Coronary artery (tissue), 2 donors: ENCODE measurements at regions not wholly inside any gene's neighbourhood (a gene's known extent, or its start where the extent isn't known, plus 50 kb on each side); places are given as distances from the start of the nearest gene placed in this dataset.
"Not testable (repeated sequence)": the region's sequence is repeated elsewhere in the genome, so short reads cannot be mapped to it uniquely, and the experiment has no call there.

Experiments used
- DNase-seq: peaks from one replicate; pipeline ENCODE4 v3.0.0-alpha.2; 2017; ENCODE audit warnings: low spot score
- H3K27ac ChIP-seq, 2 donors: fragments of 200-600 bp; sonication (generic); one replicate each; pipeline ENCODE4 v1.5.1; 2016 to 2019
- H3K4me3 ChIP-seq: fragments of 200-600 bp; sonication (generic); 2 replicates; pipeline ENCODE4 v1.5.1; 2016; ENCODE audit warnings: mild to moderate bottlenecking, moderate library complexity
- TF ChIP-seq, protein P1 (sequence below): fragments of 200-600 bp; sonication (generic); IDR thresholded peaks from one replicate; pipeline ENCODE4 v1.5.1; 2019; ENCODE audit warnings: antibody characterized with exemption

GRCh38 chr7:112540839-112541577, 60.2 kb downstream of the LSMEM1 start:
- TF ChIP-seq, protein P1, sequence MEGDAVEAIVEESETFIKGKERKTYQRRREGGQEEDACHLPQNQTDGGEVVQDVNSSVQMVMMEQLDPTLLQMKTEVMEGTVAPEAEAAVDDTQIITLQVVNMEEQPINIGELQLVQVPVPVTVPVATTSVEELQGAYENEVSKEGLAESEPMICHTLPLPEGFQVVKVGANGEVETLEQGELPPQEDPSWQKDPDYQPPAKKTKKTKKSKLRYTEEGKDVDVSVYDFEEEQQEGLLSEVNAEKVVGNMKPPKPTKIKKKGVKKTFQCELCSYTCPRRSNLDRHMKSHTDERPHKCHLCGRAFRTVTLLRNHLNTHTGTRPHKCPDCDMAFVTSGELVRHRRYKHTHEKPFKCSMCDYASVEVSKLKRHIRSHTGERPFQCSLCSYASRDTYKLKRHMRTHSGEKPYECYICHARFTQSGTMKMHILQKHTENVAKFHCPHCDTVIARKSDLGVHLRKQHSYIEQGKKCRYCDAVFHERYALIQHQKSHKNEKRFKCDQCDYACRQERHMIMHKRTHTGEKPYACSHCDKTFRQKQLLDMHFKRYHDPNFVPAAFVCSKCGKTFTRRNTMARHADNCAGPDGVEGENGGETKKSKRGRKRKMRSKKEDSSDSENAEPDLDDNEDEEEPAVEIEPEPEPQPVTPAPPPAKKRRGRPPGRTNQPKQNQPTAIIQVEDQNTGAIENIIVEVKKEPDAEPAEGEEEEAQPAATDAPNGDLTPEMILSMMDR = no peak
- Histone ChIP-seq H3K4me3 (no peak overlapping the region), H3K27ac (no peak overlapping the region)
- no peak for DNase-seq

DNA sequence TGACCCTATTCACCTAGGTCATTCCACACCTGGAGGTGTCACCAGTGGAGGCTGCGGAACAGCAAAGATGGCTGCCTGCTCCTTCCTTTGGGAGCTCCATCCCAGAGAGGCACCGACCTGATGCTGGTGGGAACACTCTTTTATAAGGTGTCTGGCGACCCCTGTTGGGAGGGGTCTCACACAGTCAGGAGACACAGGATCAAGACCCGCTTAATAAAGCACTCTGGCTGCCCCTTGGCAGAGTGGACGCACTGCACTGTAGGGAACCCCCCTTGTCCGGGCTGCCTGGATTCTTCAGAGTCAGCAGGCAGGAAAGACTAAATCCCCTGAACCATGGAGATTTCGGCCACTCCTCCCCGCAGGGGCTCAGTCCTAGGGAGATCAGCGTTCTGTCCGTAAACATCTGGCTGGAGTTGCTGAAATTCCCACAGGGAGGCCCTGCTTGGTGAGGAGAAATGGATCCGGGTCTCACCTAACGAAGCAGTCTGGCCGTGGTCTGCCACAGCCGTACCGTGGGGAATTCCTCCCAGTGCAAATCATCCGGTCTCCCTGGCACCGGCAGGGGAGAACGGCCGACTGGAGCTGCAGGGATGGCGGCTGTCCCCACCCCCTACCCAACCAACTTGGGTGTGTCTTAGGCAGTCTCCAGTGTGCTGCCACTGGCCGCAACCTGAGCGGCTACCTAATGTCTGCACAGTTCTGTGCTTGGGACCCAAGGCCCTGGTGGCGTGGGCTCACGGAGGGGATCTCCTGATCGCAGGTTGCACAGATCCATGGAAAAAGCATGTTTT, 66.1 kb downstream of the LSMEM1 start:
- Histone ChIP-seq H3K27ac (no peak overlapping the region), H3K4me3 (no peak overlapping the region)
- TF ChIP-seq, protein P1 = no peak
- DNase-seq = no peak

DNA sequence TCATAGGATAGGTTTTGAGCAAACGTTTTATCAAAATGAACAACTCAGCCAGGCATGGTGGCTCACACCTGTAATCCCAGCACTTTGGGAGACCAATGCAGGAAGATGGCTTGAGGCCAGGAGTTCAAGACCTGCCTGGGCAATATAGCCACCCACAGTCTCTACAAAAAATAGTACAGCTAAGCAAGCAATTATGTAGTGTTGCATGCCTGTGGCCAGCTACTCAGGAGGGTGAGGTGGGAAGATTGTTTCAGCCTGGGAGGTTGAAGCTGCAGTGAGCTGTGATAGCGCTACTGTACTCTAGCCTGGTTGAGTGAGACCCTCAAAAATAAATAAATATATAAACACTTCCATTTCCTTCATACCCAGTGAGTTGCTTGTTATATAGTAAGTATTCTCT, 67.1 kb downstream of the LSMEM1 start:
- Histone ChIP-seq H3K4me3 (no peak overlapping the region), H3K27ac (no peak overlapping the region)
- no peak for DNase-seq
- TF ChIP-seq, protein P1 = no peak

- Histone ChIP-seq H3K4me3 (no peak overlapping the region), H3K27ac (no peak overlapping the region)
- TF ChIP-seq, protein P1 = peak; percentile 72
- no peak for DNase-seq
Observed at GRCh38 chr7:112550468-112551060, 69.8 kb downstream of the LSMEM1 start.

DNA sequence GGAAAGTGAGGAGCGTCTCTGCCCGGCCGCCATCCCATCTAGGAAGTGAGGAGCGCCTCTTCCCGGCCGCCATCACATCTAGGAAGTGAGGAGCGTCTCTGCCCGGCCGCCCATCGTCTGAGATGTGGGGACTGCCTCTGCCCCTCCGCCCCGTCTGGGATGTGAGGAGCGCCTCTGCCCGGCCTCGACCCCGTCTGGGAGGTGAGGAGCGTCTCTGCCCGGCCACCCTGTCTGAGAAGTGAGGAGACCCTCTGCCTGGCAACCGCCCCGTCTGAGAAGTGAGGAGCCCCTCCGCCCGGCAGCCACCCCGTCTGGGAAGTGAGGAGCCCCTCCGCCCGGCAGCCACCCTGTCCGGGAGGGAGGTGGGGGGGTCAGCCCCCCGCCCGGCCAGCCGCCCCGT, 70.7 kb downstream of the LSMEM1 start:
- not testable (repeated sequence) for H3K27ac ChIP-seq, DNase-seq, H3K4me3 ChIP-seq

GRCh38 chr7:112554591-112554990, 73.8 kb downstream of the LSMEM1 start:
- TF ChIP-seq, protein P1 = no peak

DNA sequence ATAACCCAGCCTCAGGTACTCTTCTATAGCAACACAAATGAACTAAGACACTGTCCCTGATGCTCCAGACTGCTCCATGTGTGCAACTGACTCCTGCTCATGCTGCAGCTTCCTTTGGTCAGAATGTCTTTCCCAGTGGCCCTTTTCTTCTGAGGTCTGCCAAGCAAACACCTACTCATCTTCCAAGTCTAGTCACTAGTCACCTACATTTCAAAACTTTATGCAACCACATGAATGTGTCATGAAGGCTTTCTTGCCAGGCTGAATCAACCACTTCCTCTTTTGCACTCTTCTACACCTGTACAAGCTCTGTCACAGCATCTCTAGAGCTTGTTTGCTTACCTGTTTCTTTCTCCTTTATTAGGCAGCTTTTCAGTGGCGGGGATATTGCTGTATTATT, 75.8 kb downstream of the LSMEM1 start:
- no peak overlapping the region for H3K4me3 ChIP-seq
- no peak overlapping the region for H3K27ac ChIP-seq
- TF ChIP-seq, protein P1 = no peak
- no peak for DNase-seq

More at GRCh38 chr7:112554591-112554990, 73.8 kb downstream of the LSMEM1 start:
- DNase-seq = no peak
- Histone ChIP-seq H3K4me3 (no peak overlapping the region), H3K27ac (no peak overlapping the region)
